Activated CD4-positive, alpha-beta T cell treated with anti-CD3 and anti-CD28 coated beads, Interleukin-2, amount 50 U/mL, for 24 hours (primary cell): ENCODE measurements at regions not wholly inside any gene's neighbourhood (a gene's known extent, or its start where the extent isn't known, plus 50 kb on each side); places are given as distances from the start of the nearest gene placed in this dataset.
"Not testable (repeated sequence)": the region's sequence is repeated elsewhere in the genome, so short reads cannot be mapped to it uniquely, and the experiment has no call there.

Experiments
- DNase-seq, 2 donors: peaks; one replicate each; pipeline ENCODE4 v3.0.0-alpha.2; 2020; ENCODE audit warnings: low read depth in 1 of 2, low spot score in 1 of 2

DNA sequence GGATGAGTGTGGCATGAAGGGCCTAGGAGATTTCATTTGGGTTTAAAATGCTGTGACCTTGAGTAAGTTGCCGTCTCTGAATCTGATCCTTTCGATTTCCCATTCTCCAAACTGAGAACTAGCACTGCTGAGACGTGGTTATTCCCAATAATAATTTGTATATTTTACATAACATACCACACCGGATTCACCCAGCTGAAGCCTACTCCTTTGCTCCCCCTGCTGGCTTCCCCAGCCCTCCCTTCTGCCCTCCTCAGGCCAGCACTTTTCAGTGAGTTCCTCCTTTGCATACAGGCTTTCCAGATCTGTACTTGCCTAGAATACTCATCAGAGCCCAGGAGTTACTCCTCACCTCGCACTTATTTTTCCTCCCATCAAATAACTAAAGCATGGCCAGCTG lies 255.1 kb downstream of the OR4F29 start:
- DNase-seq, result not testable (repeated sequence)

- not testable (repeated sequence) for DNase-seq
Measured at GRCh38 chr1:191296-192049, 260.0 kb downstream of the OR4F29 start.

- not testable (repeated sequence) for DNase-seq
Measured at GRCh38 chr1:190678-191077, 260.8 kb downstream of the OR4F29 start.

GRCh38 chr1:189915-190314 lies 261.6 kb downstream of the OR4F29 start:
- DNase-seq, result not testable (repeated sequence)

GRCh38 chr1:189270-189669 lies 262.2 kb downstream of the OR4F29 start:
- not testable (repeated sequence) for DNase-seq

DNA sequence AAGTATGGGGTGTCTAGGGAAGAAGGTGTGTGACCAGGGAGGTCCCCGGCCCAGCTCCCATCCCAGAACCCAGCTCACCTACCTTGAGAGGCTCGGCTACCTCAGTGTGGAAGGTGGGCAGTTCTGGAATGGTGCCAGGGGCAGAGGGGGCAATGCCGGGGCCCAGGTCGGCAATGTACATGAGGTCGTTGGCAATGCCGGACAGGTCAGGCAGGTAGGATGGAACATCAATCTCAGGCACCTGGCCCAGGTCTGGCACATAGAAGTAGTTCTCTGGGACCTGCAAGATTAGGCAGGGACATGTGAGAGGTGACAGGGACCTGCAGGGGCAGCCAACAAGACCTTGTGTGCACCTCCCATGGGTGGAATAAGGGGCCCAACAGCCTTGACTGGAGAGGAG lies 264.2 kb downstream of the OR4F29 start:
- DNase-seq, result not testable (repeated sequence)

- not testable (repeated sequence) for DNase-seq
Measured at GRCh38 chr1:186691-187131, 264.8 kb downstream of the OR4F29 start.

- DNase-seq, result not testable (repeated sequence)
Measured at GRCh38 chr1:186223-186622, 265.3 kb downstream of the OR4F29 start.

DNA sequence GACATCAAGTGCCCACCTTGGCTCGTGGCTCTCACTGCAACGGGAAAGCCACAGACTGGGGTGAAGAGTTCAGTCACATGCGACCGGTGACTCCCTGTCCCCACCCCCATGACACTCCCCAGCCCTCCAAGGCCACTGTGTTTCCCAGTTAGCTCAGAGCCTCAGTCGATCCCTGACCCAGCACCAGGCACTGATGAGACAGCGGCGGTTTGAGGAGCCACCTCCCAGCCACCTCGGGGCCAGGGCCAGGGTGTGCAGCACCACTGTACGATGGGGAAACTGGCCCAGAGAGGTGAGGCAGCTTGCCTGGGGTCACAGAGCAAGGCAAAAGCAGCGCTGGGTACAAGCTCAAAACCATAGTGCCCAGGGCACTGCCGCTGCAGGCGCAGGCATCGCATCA lies 266.0 kb downstream of the OR4F29 start:
- not testable (repeated sequence) for DNase-seq

GRCh38 chr1:184336-184686 lies 267.2 kb downstream of the OR4F29 start:
- not testable (repeated sequence) for DNase-seq

DNA sequence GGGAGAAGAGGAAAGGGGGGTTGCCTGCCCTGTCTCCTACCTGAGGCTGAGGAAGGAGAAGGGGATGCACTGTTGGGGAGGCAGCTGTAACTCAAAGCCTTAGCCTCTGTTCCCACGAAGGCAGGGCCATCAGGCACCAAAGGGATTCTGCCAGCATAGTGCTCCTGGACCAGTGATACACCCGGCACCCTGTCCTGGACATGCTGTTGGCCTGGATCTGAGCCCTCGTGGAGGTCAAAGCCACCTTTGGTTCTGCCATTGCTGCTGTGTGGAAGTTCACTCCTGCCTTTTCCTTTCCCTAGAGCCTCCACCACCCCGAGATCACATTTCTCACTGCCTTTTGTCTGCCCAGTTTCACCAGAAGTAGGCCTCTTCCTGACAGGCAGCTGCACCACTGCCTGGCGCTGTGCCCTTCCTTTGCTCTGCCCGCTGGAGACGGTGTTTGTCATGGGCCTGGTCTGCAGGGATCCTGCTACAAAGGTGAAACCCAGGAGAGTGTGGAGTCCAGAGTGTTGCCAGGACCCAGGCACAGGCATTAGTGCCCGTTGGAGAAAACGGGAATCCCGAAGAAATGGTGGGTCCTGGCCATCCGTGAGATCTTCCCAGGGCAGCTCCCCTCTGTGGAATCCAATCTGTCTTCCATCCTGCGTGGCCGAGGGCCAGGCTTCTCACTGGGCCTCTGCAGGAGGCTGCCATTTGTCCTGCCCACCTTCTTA lies 267.7 kb downstream of the OR4F29 start:
- not testable (repeated sequence) for DNase-seq

GRCh38 chr1:183081-183480 lies 268.4 kb downstream of the OR4F29 start:
- not testable (repeated sequence) for DNase-seq

DNA sequence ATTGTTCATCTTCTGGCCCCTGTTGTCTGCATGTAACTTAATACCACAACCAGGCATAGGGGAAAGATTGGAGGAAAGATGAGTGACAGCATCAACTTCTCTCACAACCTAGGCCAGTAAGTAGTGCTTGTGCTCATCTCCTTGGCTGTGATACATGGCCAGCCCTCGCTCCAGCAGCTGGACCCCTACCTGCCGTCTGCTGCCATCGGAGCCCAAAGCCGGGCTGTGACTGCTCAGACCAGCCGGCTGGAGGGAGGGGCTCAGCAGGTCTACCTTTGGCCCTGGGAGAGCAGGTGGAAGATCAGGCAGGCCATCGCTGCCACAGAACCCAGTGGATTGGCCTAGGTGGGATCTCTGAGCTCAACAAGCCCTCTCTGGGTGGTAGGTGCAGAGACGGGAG lies 268.8 kb downstream of the OR4F29 start:
- not testable (repeated sequence) for DNase-seq

DNA sequence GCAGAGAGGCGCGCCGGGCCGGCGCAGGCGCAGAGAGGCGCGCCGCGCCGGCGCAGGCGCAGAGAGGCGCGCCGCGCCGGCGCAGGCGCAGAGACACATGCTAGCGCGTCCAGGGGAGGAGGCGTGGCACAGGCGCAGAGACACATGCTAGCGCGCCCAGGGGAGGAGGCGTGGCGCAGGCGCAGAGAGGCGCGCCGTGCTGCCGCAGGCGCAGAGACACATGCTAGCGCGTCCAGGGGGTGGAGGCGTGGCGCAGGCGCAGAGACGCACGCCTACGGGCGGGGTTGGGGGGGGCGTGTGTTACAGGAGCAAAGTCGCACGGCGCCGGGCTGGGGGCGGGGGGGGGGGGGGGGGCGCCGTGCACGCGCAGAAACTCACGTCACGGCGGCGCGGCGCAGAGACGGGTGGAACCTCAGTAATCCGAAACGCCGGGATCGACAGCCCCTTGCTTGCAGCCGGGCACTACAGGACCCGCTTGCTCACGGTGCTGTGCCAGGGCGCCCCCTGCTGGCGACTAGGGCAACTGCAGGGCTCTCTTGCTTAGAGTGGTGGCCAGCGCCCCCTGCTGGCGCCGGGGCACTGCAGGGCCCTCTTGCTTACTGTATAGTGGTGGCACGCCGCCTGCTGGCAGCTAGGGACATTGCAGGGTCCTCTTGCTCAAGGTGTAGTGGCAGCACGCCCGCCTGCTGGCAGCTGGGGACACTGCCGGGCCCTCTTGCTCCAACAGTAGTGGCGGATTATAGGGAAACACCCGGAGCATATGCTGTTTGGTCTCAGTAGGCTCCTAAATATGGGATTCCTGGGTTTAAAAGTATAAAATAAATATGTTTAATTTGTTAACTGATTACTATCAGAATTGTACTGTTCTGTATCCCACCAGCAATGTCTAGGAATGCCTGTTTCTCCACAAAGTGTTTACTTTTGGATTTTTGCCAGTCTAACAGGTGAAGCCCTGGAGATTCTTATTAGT lies 269.9 kb downstream of the OR4F29 start:
- DNase-seq, result peak in 1 of 2 donors; percentile 28

GRCh38 chr1:180749-181205 lies 270.7 kb downstream of the OR4F29 start:
- not testable (repeated sequence) for DNase-seq

DNA sequence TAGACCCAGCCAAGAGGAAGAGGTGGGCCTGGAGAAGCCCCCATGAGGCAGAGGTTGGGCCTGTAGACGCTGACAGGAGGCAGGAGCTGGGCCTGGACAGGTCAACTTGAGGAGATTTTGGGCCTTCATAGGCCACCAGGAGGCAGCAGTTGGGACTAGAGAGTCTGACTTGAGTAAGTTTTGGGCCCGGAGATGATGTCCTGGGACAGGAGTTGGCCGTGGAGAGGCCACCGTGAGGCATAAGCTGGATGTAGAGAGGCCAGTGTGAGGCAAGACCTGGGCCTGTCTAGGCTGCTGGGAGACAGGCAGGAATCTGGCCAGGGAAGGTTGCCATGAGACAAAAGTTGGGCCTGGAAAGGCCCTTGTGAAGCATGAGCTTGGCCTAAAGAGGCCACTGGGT lies 312.6 kb downstream of the OR4F29 start:
- not testable (repeated sequence) for DNase-seq

- DNase-seq, result not testable (repeated sequence)
Measured at GRCh38 chr1:137664-138063, 313.8 kb downstream of the OR4F29 start.

- not testable (repeated sequence) for DNase-seq
Measured at GRCh38 chr1:136344-136932, 315.0 kb downstream of the OR4F29 start.

DNA sequence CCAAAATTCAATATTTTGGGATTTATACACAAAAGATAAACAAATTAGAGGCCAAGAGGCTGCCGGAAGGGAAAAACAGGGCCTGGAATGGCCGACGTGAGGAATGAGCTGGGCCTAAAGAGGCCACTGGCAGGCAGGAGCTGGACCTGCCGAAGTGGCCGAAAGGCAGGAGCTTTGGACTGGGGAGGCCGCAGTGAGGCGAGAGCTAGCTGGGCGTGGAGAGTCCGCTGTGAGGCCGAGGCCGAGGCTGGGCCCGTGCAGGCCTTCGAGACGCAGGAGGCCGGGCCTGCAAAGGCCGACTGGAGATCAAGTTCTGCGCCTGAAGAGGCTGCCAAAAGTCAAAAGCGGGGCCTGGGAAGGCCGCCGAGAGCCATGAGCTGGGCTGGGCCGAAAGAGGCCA lies 316.5 kb downstream of the OR4F29 start:
- not testable (repeated sequence) for DNase-seq

- DNase-seq, result not testable (repeated sequence)
Measured at GRCh38 chr1:118440-118839, 333.0 kb downstream of the OR4F29 start.

DNA sequence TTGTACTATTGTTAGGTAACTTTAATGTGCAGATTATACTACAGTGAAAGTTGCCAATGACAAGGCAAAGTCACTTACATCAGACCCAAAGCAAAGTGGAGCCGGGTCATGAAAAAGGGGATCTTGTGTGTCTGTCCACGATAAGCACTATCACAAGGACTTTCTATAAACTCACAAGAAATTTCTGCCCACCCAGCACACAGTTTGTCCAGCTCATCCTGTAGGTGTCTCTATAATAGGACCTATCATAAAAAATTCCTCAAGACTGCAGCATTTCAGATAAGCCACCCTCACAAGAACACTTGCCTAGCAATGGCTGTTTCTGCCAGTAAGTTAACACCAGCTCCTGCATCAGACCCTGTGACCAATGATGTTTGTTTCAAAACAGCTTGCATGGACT lies 335.9 kb downstream of the OR4F29 start:
- not testable (repeated sequence) for DNase-seq
